ENCODE measurements at regions not wholly inside any gene's neighbourhood (a gene's known extent, or its start where the extent isn't known, plus 50 kb on each side); places are given as distances from the start of the nearest gene placed in this dataset.

DNA sequence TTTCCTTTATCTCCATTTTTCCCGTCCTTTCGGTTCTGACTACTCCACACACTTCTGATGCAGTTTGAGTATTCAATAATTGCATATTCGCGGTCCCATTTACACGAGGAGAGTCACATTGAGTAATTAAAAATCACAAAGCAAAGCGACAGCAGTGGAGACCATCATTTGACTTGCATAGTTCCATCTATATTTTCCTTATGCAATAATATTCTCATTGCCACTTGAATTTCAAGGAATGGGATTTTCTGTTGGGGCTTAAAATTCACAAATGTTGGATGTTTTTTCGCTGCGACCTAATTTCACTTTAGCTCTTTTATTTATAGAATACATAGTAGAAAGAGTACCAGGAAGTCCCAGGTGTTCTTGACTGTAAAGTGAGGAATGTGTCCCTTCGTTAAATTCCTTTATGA lies 186.8 kb downstream of the ZEB2 start:
- CTCF ChIA-PET, result no interaction called here
- POLR2A ChIA-PET, result no interaction called here

- ChIA-PET POLR2A (interaction anchor here (0.5 kb wide), 1 partner anchor 178 kb away, joined by 5 read pairs; no protein-coding TSS in a partner anchor), CTCF (interaction anchor here (1.7 kb wide), 1 partner anchor 138 kb away, joined by 5 read pairs; no protein-coding TSS in a partner anchor)
These were observed 187.4 kb downstream of the ZEB2 start for GRCh38 chr2:144332356-144333142.

- ChIA-PET CTCF (interaction anchor here (0.9 to 1.7 kb wide), 2 partner anchors 97 to 137 kb away, joined by 3 to 5 read pairs; no protein-coding TSS in a partner anchor), POLR2A (interaction anchor here (0.5 to 1.6 kb wide), 5 partner anchors 27 to 179 kb away, joined by 3 to 5 read pairs (median 5); no protein-coding TSS in a partner anchor)
These were observed 188.1 kb downstream of the ZEB2 start for GRCh38 chr2:144331674-144332355.

DNA sequence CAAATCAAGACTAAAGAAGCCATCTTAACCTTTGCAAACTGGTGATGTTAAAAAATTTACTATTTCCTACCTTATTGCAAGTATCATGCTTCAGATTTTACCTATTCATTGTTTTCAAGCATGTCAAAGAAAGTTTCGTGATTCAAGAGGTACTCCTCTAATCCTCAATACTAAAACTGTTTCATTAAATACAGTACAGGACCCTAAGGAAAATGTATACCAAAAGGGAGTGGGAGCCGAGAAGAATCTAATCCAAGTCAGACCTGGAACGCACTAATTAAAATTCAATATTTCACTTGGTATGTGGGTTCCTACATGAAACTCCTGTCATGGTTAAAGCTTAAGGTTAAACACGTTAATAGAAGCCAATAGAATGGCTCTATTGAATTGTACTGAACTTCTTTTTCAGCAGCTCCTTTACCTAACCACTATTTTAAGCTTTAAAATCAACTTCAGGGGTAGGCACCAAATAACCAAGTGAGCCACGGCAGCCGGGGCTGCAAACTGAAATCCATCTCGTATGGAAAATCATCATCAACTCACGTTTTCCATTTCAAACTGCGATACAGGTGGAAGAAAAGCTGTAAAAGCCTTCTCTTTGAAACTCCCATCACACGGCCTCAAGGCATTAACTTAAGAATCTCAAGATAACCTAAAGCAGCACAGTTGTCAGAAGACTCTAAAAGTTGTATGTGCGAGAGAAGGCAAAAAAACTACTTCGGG lies 188.8 kb downstream of the ZEB2 start:
- ChIA-PET POLR2A (interaction anchor here (0.6 to 1.6 kb wide), 5 partner anchors 27 to 148 kb away, joined by 3 to 5 read pairs (median 3); no protein-coding TSS in a partner anchor), CTCF (interaction anchor here (0.9 to 1.7 kb wide), 2 partner anchors 96 to 136 kb away, joined by 3 to 5 read pairs; no protein-coding TSS in a partner anchor)

DNA sequence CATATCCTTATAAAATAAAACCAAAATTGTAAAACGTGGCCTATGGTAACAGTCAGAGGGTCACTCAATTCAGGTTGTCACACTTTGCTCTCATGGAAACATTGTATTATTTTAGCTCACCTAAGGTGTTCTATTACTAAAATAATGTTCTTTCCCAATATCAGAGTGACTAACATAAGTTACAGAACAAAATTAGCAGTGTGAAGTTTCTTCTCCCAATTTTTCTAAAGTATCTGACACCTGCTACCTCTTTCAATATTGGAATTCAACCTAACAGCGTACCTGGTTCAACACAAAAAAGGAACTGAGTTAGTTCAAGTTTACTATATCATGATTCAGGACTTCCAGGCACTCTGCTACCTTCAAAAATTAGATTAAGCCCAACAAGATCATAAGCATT lies 190.4 kb downstream of the ZEB2 start:
- CTCF ChIA-PET, result no interaction called here
- POLR2A ChIA-PET, result no interaction called here

DNA sequence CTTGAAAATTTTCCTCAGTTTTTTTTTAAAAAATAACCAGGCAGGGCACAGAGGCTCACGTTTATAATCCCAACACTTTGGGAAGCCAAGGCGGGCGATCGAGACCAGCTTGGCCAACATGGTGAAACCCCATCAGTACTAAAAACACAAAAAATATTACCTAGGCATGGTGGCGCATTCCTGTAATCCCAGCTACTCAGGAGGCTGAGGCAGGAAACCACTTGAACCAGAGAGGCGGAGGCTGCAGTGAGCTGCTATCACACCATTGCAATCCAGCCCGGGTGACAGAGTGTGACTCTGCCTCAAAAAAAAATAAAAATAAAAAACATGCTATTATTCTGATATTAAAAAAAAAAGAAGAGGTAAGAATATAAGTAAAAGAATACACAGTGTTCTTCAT lies 191.0 kb downstream of the ZEB2 start:
- POLR2A ChIA-PET, result no interaction called here
- CTCF ChIA-PET, result interaction anchor here (0.9 kb wide), 1 partner anchor 148 kb away, joined by 3 read pairs; no protein-coding TSS in a partner anchor

DNA sequence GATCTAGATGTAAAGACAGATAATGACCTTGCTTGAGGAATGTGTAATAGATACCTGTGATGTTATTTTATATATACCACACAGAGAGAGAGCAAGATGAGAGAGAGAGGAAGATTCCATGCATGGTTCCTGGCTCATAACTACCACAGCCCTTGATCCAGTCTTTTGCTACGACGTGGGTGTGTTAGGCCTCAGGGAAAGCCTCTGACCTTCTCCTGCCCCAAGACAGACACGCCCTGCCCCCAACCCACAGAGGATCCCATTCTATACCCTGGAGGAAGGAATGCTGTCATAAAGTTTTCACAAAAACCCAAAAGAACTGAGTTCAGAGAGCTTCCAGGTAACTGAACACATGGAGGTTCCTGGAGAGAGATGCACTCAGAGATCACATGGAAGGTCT lies 193.1 kb downstream of the ZEB2 start:
- ChIA-PET CTCF (no interaction called here), POLR2A (no interaction called here)

DNA sequence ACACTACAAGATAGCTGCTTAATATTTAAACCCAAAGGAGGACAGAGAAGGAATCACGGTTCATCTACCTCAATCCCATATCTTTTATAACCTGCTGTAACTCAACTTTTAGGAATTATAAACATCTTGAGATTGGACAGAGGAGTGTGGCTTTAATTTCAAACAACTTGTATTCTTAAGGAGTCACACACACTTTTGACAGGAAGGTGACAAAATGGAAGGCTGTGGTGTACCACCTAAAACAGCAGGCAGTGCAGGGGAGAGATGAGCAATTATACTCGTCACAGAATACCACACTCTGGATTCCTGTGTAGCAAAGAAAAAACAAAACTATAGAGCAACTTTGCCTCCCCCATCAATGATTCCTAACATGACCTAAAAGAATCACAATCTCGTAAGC lies 194.8 kb downstream of the ZEB2 start:
- ChIA-PET POLR2A (interaction anchor here (0.7 to 1.1 kb wide), 3 partner anchors 14 to 154 kb away, joined by 3 to 7 read pairs (median 3); no protein-coding TSS in a partner anchor), CTCF (interaction anchor here (1.4 kb wide), 1 partner anchor 14 kb away, joined by 4 read pairs; no protein-coding TSS in a partner anchor)

DNA sequence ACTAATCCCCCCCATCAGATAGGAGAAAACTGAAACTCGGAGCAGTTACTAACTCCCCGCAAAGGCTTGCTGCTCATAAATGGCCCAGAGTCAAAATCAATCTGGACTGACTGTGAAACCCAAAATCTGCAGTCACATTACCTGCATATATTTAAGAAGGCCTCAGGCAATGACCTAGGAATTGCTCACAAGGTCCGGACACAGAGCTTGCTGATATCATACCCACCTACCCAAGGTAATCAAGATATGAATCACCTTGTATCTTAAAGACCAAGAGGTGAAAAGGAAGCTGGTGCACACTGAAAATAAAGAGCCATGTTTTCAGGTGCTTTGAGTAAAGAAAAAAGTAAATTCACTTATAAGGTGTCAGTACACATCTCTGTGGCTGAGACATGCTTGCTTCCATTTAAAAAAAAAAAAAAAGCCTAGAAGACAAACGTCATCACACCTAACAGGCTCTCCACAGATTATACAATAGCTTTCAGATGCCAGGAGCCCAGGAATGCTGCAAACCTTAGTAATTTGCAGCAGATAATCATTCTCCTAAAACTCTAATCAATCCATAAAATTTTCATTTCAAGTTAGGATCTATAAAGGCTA lies 195.4 kb downstream of the ZEB2 start:
- ChIA-PET POLR2A (interaction anchor here (0.6 to 1.1 kb wide), 4 partner anchors 14 to 154 kb away, joined by 3 to 7 read pairs (median 3); no protein-coding TSS in a partner anchor), CTCF (interaction anchor here (1.4 kb wide), 1 partner anchor 14 kb away, joined by 4 read pairs; no protein-coding TSS in a partner anchor)

DNA sequence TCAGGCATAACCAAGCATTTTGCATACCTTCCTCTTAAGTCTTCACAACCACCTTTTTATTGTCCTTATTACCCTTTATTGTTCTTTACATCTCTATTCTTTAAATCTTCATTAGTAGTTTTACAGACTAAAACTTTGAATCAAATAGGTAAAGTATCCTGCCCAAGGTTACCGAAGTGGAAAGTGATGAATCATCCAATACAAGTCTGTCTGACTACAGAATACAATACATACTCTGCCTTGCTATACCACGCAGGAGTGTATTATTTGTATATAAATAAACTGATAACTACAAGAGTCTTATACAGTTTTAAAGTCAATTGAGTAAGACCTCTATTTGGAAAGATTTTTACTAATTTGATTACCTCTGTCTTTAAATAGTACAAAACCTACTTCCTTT lies 196.0 kb downstream of the ZEB2 start:
- ChIA-PET POLR2A (no interaction called here), CTCF (interaction anchor here (1.4 kb wide), 1 partner anchor 13 kb away, joined by 4 read pairs; no protein-coding TSS in a partner anchor)

DNA sequence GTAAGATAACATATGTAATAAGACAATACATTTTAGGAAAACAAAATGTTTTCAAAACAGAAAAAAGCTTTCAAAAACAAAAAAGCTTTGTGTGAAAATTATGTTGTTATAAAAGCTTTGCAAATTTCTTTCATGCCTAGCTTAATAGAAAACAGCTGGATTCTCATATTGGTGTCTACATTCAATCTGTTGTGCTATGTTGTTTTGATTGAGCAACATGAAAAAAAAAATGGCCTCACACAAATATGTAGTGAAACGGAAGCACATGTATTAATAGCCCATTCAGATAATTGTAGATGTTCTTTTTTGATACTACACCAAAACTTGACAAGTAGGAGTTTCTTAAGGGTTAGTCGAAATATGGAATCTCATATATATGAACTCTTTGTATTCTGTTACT lies 197.5 kb downstream of the ZEB2 start:
- CTCF ChIA-PET, result interaction anchor here (1.1 kb wide), 1 partner anchor 140 kb away, joined by 3 read pairs; no protein-coding TSS in a partner anchor

DNA sequence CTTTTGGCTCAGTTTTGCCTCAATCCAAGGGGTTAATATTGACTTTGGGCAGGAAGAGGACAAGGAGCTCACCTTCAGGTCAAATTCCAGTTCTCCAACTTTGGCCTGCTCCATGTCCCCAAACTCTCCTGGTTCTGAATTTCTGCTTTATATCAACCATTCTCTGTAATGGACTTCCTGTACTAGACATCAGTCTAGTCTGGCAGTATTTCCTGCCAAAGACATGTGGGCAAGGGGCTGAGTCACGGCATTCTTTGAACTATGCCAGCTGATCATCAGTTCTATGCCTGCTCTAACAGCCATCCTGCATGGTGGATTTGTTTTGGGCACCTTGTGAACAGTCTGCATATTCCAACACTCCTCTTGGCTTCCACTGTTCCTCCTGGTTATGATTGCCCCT lies 199.4 kb downstream of the ZEB2 start:
- CTCF ChIA-PET, result interaction anchor here (1.3 kb wide), 1 partner anchor 158 kb away, joined by 3 read pairs; no protein-coding TSS in a partner anchor
- POLR2A ChIA-PET, result no interaction called here

More for the DNA sequence above, 197.5 kb downstream of the ZEB2 start:
- POLR2A ChIA-PET, result no interaction called here

DNA sequence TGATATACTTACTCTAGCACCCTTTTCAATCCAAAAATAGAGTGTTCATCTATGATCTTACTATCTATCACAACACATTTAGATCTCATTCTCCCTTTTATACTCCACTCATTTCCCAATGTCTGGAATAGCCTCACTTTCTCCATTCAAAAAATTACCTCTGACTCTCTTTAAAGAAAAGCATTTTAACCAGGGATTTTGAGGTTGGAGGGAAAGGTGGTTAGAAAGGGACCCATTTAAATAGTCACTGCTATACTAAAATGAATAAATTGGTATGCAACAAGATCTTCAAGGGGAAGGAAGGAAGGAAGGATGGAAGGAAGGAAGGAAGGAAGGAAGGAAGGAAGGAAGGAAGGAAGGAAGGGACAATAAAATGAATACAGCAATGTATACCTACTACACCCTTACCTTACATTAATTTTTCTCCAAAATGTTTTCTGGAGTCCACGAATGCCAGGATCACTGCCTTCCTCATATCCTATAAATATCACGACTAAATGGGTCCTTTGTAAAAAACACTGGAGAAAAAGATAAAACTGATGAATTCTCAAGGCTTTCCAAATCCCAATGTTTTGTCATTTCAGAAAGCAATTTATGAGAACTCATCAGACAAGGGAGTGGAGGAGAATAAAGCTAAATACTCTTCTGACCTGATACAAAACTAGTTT lies 202.7 kb downstream of the ZEB2 start:
- CTCF ChIA-PET, result no interaction called here
- POLR2A ChIA-PET, result no interaction called here

GRCh38 chr2:144310889-144311608 lies 208.9 kb downstream of the ZEB2 start:
- CTCF ChIA-PET, result interaction anchor here (0.9 kb wide), 1 partner anchor 14 kb away, joined by 4 read pairs; no protein-coding TSS in a partner anchor
- POLR2A ChIA-PET, result interaction anchor here (0.9 to 2.2 kb wide), 2 partner anchors 14 to 200 kb away, joined by 3 to 7 read pairs; no protein-coding TSS in a partner anchor

DNA sequence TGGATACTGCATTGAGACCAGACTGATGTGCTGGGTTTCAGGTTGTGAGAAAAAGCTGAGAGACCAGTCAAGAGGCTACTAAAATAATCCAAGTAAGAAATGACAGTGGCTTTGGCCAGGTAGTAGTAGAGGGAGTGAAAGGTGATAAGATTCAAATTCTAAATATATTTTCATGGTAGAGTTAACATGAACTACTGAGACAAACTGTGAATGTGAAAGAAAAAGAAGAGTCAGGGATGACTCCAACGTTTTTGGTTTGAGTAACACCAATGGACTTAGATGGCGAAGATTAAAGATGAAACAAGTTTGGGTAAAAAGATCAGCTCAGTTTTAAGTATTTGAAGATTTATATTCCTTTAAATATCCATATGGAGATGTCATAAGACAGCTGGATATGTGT lies 209.4 kb downstream of the ZEB2 start:
- POLR2A ChIA-PET, result interaction anchor here (0.9 to 2.2 kb wide), 2 partner anchors 14 to 200 kb away, joined by 3 to 7 read pairs; no protein-coding TSS in a partner anchor
- CTCF ChIA-PET, result interaction anchor here (0.9 kb wide), 1 partner anchor 14 kb away, joined by 4 read pairs; no protein-coding TSS in a partner anchor

GRCh38 chr2:144307711-144308110 lies 212.2 kb downstream of the ZEB2 start:
- CTCF ChIA-PET, result interaction anchor here (0.7 kb wide), 2 partner anchors 68 to 287 kb away, joined by 4 read pairs; no protein-coding TSS in a partner anchor
- POLR2A ChIA-PET, result no interaction called here

DNA sequence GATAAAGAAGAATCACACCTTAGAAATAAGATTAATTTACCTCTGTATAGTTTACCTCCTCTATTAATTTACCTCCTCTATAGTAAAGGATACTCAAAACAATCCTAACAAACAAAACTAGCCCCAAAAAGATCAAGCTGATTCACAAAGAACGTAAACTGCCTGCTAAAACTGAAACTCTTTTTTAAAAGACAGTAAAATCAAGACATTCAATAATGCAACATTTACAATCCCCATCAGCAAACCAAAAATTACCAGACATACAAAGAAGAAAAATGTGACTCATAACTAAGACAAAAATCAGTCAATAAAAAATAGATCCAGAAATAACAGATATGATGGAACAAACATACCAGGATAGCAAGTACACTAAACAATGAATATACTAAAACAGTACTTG lies 215.7 kb downstream of the ZEB2 start:
- CTCF ChIA-PET, result no interaction called here
- POLR2A ChIA-PET, result no interaction called here

GRCh38 chr2:144300632-144301031 lies 219.3 kb downstream of the ZEB2 start:
- CTCF ChIA-PET, result no interaction called here
- POLR2A ChIA-PET, result interaction anchor here (0.5 kb wide), 1 partner anchor 53 kb away, joined by 3 read pairs; no protein-coding TSS in a partner anchor
